ENCODE measurements at regions not wholly inside any gene's neighbourhood (a gene's known extent, or its start where the extent isn't known, plus 50 kb on each side); places are given as distances from the start of the nearest gene placed in this dataset.

DNA sequence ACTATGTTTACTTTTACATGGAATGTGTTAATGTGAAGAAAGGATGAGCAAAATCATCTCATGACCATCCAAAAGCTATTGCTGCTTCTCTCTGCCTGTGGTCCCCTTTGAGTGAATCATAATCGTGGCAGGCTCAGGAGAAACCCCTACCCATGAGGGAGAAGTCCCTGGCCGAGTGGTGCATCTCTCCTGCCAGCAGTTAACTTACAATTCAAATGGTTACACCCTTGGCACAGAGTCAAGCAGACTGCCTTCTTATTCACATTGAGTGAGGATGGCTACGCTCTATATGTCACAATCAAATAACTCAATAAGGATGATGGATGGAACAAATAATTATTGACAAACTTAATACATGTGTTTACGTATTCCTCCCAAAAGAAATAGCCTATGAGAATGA, 179.1 kb downstream of the FGF1 start:
- no peak overlapping the region for H3K4me2 ChIP-seq (ENCODE audit: low read length)
- H3K4me3 ChIP-seq (ENCODE audit: low read length), result no peak overlapping the region
- H3K27me3 ChIP-seq (ENCODE audit: insufficient read depth, low read depth, low read length), result no peaks in the 10 kb centered on the region
- H3K9me3 ChIP-seq (ENCODE audit: low read length), result no peaks in the 10 kb centered on the region
- TF ChIP-seq RAD21 (conservative IDR thresholded peaks at IDR 0.05), result no peak
- no peaks in the 10 kb centered on the region for H4K20me1 ChIP-seq (ENCODE audit: insufficient read depth)
- no peak overlapping the region for H3K9ac ChIP-seq (ENCODE audit: low read length)
- no peaks in the 10 kb centered on the region for H3K36me3 ChIP-seq (ENCODE audit: insufficient read depth, low read length)
- no peaks in the 10 kb centered on the region for H3F3A ChIP-seq (ENCODE audit: insufficient read depth, low read length, poor library complexity, severe bottlenecking)
- H3K9me2 ChIP-seq (ENCODE audit: insufficient read depth, low read length), result no peaks in the 10 kb centered on the region
- no peak overlapping the region for H2AFZ ChIP-seq (ENCODE audit: low read depth, low read length)
- H3K79me2 ChIP-seq (replicated peaks; ENCODE audit: insufficient read depth, low read length), result no peaks in the 10 kb centered on the region
- H3K27ac ChIP-seq (ENCODE audit: low read length), result no peak overlapping the region

GRCh38 chr5:142506046-142506445, 179.8 kb downstream of the FGF1 start:
- no peak overlapping the region for H3K4me3 ChIP-seq (ENCODE audit: low read length)
- TF ChIP-seq TAF1 (IDR thresholded peaks at IDR 0.05; ENCODE audit: low read depth) (no peak), EZH2 (IDR thresholded peaks at IDR 0.05; ENCODE audit: borderline replicate concordance, insufficient read depth, low read length, poor library complexity, severe bottlenecking) (no peak), POLR2AphosphoS5 (IDR thresholded peaks at IDR 0.05) (no peak), EP300 (conservative IDR thresholded peaks at IDR 0.05; ENCODE audit: poor library complexity, severe bottlenecking) (no peak), RAD21 (conservative IDR thresholded peaks at IDR 0.05) (no peak), CTCF (IDR thresholded peaks at IDR 0.05; ENCODE audit: poor library complexity, severe bottlenecking) (no peak), SMC3 (conservative IDR thresholded peaks at IDR 0.05; ENCODE audit: poor library complexity) (no peak)
- H4K20me1 ChIP-seq (ENCODE audit: insufficient read depth), result no peaks in the 10 kb centered on the region
- H3K9me2 ChIP-seq (ENCODE audit: insufficient read depth, low read length), result no peaks in the 10 kb centered on the region
- no peak overlapping the region for H3K27ac ChIP-seq (ENCODE audit: low read length)
- no peak overlapping the region for H3K4me2 ChIP-seq (ENCODE audit: low read length)
- H3F3A ChIP-seq (ENCODE audit: insufficient read depth, low read length, poor library complexity, severe bottlenecking), result no peaks in the 10 kb centered on the region
- no peaks in the 10 kb centered on the region for H3K27me3 ChIP-seq (ENCODE audit: insufficient read depth, low read depth, low read length)
- no peak overlapping the region for H3K9ac ChIP-seq (ENCODE audit: low read length)
- no peaks in the 10 kb centered on the region for H3K79me2 ChIP-seq (replicated peaks; ENCODE audit: insufficient read depth, low read length)
- no peak overlapping the region for H2AFZ ChIP-seq (ENCODE audit: low read depth, low read length)
- H3K9me3 ChIP-seq (ENCODE audit: low read length), result no peaks in the 10 kb centered on the region
- no peaks in the 10 kb centered on the region for H3K36me3 ChIP-seq (ENCODE audit: insufficient read depth, low read length)

DNA sequence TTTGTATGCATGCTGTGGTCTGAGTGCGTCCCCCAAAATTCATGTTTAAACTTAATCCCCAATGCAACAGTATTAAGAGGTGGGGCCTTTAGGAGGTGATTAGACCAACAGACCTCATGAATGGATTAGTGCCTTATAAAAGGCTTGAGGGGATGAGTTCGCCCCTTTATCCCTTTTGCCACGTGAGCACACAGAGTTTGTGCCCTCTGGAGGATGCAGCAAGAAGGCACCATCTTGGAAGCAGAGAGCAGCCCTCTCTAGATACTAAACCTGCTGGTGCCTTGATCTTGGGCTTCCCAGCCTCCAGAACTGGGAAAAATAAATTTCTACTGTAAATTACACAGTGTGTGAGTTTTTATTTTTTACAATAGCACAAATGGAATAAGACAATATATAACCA, 177.1 kb upstream of the SPRY4 start:
- no peaks in the 10 kb centered on the region for H3K79me2 ChIP-seq (replicated peaks; ENCODE audit: insufficient read depth, low read length)
- no peaks in the 10 kb centered on the region for H3F3A ChIP-seq (ENCODE audit: insufficient read depth, low read length, poor library complexity, severe bottlenecking)
- no peak overlapping the region for H3K4me2 ChIP-seq (ENCODE audit: low read length)
- no peaks in the 10 kb centered on the region for H3K27me3 ChIP-seq (ENCODE audit: insufficient read depth, low read depth, low read length)
- no peak overlapping the region for H3K9ac ChIP-seq (ENCODE audit: low read length)
- no peak for TF ChIP-seq RAD21 (conservative IDR thresholded peaks at IDR 0.05)
- no peaks in the 10 kb centered on the region for H3K36me3 ChIP-seq (ENCODE audit: insufficient read depth, low read length)
- H3K27ac ChIP-seq (ENCODE audit: low read length), result no peak overlapping the region
- no peaks in the 10 kb centered on the region for H3K9me2 ChIP-seq (ENCODE audit: insufficient read depth, low read length)
- H4K20me1 ChIP-seq (ENCODE audit: insufficient read depth), result no peaks in the 10 kb centered on the region
- H2AFZ ChIP-seq (ENCODE audit: low read depth, low read length), result no peak overlapping the region
- H3K4me3 ChIP-seq (ENCODE audit: low read length), result no peak overlapping the region
- no peaks in the 10 kb centered on the region for H3K9me3 ChIP-seq (ENCODE audit: low read length)

- Histone ChIP-seq H3F3A (ENCODE audit: insufficient read depth, low read length, poor library complexity, severe bottlenecking) (no peaks in the 10 kb centered on the region), H3K36me3 (ENCODE audit: insufficient read depth, low read length) (no peaks in the 10 kb centered on the region), H3K4me3 (ENCODE audit: low read length) (no peak overlapping the region), H3K9me2 (ENCODE audit: insufficient read depth, low read length) (no peaks in the 10 kb centered on the region), H4K20me1 (ENCODE audit: insufficient read depth) (no peaks in the 10 kb centered on the region), H3K9me3 (ENCODE audit: low read length) (no peaks in the 10 kb centered on the region), H2AFZ (ENCODE audit: low read depth, low read length) (no peak overlapping the region), H3K79me2 (replicated peaks; ENCODE audit: insufficient read depth, low read length) (no peaks in the 10 kb centered on the region), H3K27me3 (ENCODE audit: insufficient read depth, low read depth, low read length) (no peaks in the 10 kb centered on the region), H3K9ac (ENCODE audit: low read length) (no peak overlapping the region), H3K4me2 (ENCODE audit: low read length) (no peak overlapping the region), H3K27ac (ENCODE audit: low read length) (no peak overlapping the region)
- no peak for TF ChIP-seq TAF1 (IDR thresholded peaks at IDR 0.05; ENCODE audit: low read depth)
- TF ChIP-seq EP300 (conservative IDR thresholded peaks at IDR 0.05; ENCODE audit: poor library complexity, severe bottlenecking), result no peak
- TF ChIP-seq MXI1 (conservative IDR thresholded peaks at IDR 0.05; ENCODE audit: poor library complexity, severe bottlenecking), result no peak
- no peak for TF ChIP-seq SMC3 (conservative IDR thresholded peaks at IDR 0.05; ENCODE audit: poor library complexity)
- TF ChIP-seq POLR2AphosphoS5 (IDR thresholded peaks at IDR 0.05), result no peak
- no peak for TF ChIP-seq RAD21 (conservative IDR thresholded peaks at IDR 0.05)
- TF ChIP-seq CTCF (IDR thresholded peaks at IDR 0.05; ENCODE audit: poor library complexity, severe bottlenecking), result no peak
- no peak for TF ChIP-seq EZH2 (IDR thresholded peaks at IDR 0.05; ENCODE audit: borderline replicate concordance, insufficient read depth, low read length, poor library complexity, severe bottlenecking)
- no peak for TF ChIP-seq REST (IDR thresholded peaks at IDR 0.05; ENCODE audit: borderline replicate concordance)
Measured at GRCh38 chr5:142500227-142500905, 175.5 kb upstream of the SPRY4 start.

Measured in neural cell (in vitro differentiated cells).